HEK293T (cell line): ENCODE measurements at regions not wholly inside any gene's neighbourhood (a gene's known extent, or its start where the extent isn't known, plus 50 kb on each side); places are given as distances from the start of the nearest gene placed in this dataset.

Source experiments
- CTCF ChIA-PET: fragments of 350-600 bp; formaldehyde crosslinking; extraction: SDS; loops from one replicate; lab custom pipeline; 2021; ENCODE audit warnings: antibody characterized with exemption, inconsistent platforms; lab: Yijun Ruan, JAX
- POLR2A ChIA-PET: fragments of 350-600 bp; formaldehyde crosslinking; extraction: SDS; loops from one replicate; lab custom pipeline; 2020; ENCODE audit warnings: antibody characterized with exemption, inconsistent platforms; lab: Yijun Ruan, JAX
- DNase-seq: peaks from one replicate; pipeline ENCODE4 v3.0.0; 2012; ENCODE audit warnings: mixed read lengths; ENCODE audit errors: extremely low spot score
- ARNT ChIP-seq: fragments of 450-650 bp; IDR thresholded peaks from 2 replicates; pipeline ENCODE4 v1.6.1; 2017; ENCODE audit warnings: mild to moderate bottlenecking
- BHLHE40 ChIP-seq: fragments of 450-650 bp; IDR thresholded peaks from 2 replicates; pipeline ENCODE4 v1.6.1; 2016; ENCODE audit warnings: mild to moderate bottlenecking, moderate library complexity, borderline replicate concordance
- CTBP1 ChIP-seq: fragments of 450-650 bp; IDR thresholded peaks from 2 replicates; pipeline ENCODE4 v1.6.1; 2016; ENCODE audit warnings: borderline replicate concordance
- ELF4 ChIP-seq: fragments of 450-650 bp; IDR thresholded peaks from 2 replicates; pipeline ENCODE4 v1.6.1; 2017; ENCODE audit warnings: antibody characterized with exemption
- FOXA1 ChIP-seq: fragments of 450-650 bp; IDR thresholded peaks from 2 replicates; pipeline ENCODE4 v1.6.1; 2016; ENCODE audit warnings: mild to moderate bottlenecking
- FOXK2 ChIP-seq: fragments of 450-650 bp; IDR thresholded peaks from 2 replicates; pipeline ENCODE4 v1.6.1; 2016; ENCODE audit warnings: mild to moderate bottlenecking
- FOXM1 ChIP-seq: fragments of 450-650 bp; IDR thresholded peaks from 2 replicates; pipeline ENCODE4 v1.6.1; 2017; ENCODE audit warnings: mild to moderate bottlenecking, borderline replicate concordance
- HDGF ChIP-seq: fragments of 450-650 bp; IDR thresholded peaks from 2 replicates; pipeline ENCODE4 v1.6.1; 2017; ENCODE audit warnings: antibody characterized with exemption, borderline replicate concordance
- L3MBTL2 ChIP-seq: fragments of 450-650 bp; conservative IDR thresholded peaks from 2 replicates; pipeline ENCODE4 v1.6.1; 2016; ENCODE audit warnings: mild to moderate bottlenecking
- LEF1 ChIP-seq: fragments of 450-650 bp; IDR thresholded peaks from 2 replicates; pipeline ENCODE4 v1.6.1; 2017; ENCODE audit warnings: mild to moderate bottlenecking, borderline replicate concordance
- NFRKB ChIP-seq: fragments of 450-650 bp; IDR thresholded peaks from 2 replicates; pipeline ENCODE4 v1.6.1; 2016; ENCODE audit warnings: mild to moderate bottlenecking, moderate library complexity
- SP1 ChIP-seq: fragments of 450-650 bp; IDR thresholded peaks from 2 replicates; pipeline ENCODE4 v1.6.1; 2017
- SUZ12 ChIP-seq: fragments of 450-650 bp; IDR thresholded peaks from 2 replicates; pipeline ENCODE4 v1.6.1; 2016; ENCODE audit warnings: mild to moderate bottlenecking
- TARDBP ChIP-seq: fragments of 450-650 bp; IDR thresholded peaks from 2 replicates; pipeline ENCODE4 v1.6.1; 2016
- ZNF384 ChIP-seq: fragments of 450-650 bp; IDR thresholded peaks from 2 replicates; pipeline ENCODE4 v1.6.1; 2016
- TF ChIP-seq, protein P1 (sequence below): fragments of 450-650 bp; IDR thresholded peaks from 2 replicates; pipeline ENCODE4 v1.6.1; 2016

DNA sequence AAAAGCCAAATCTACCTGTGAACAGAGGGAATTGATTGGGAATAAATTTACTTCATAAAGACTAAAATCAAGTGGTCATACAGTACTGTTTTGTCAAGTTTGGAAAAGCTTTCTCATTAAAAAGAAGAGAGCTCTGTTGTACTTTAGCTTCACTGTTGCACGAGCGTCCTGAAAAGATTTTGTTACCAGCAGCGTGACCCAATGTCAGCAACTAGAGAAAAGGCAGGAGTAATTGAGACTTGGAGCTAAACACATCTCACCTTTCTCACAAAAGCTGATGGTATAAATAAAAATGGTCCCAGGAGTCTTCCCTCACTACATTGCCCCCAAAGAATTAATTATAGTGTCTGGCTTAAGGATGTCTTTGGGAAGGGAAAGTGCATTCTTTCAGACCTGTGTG lies 613.7 kb downstream of the OLFM4 start:
- TF ChIP-seq, protein P1, sequence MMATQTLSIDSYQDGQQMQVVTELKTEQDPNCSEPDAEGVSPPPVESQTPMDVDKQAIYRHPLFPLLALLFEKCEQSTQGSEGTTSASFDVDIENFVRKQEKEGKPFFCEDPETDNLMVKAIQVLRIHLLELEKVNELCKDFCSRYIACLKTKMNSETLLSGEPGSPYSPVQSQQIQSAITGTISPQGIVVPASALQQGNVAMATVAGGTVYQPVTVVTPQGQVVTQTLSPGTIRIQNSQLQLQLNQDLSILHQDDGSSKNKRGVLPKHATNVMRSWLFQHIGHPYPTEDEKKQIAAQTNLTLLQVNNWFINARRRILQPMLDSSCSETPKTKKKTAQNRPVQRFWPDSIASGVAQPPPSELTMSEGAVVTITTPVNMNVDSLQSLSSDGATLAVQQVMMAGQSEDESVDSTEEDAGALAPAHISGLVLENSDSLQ: no peak
- TF ChIP-seq ZNF384 (no peak), SP1 (no peak), TARDBP (no peak), BHLHE40 (no peak), FOXM1 (no peak), HDGF (no peak), L3MBTL2 (no peak)
- ChIA-PET POLR2A (no interaction called here), CTCF (no interaction called here)
- DNase-seq: no peak

DNA sequence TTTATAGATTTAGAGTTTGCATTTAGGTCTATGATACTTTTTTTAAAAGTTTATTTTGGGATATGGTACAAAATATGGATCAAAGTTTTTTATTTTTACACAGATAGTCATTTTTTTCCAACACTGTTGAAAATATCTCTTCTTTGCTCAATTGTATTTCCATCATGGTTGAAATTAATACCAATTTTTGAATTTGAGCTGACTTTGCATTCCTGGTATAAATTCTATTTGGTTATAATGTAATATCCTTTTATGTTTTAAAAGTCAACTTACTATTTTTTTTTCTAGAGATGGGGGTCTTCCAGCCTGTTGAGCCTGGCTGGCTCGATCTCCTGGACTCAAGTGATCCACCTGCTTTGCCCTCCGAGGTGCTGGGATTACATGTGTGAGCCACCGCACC lies 620.1 kb downstream of the OLFM4 start:
- ChIA-PET POLR2A (no interaction called here), CTCF (no interaction called here)
- no peak for DNase-seq
- no peak for TF ChIP-seq ZNF384
- no peak for TF ChIP-seq NFRKB
- TF ChIP-seq CTBP1: no peak
- TF ChIP-seq BHLHE40: no peak
- TF ChIP-seq HDGF: no peak

DNA sequence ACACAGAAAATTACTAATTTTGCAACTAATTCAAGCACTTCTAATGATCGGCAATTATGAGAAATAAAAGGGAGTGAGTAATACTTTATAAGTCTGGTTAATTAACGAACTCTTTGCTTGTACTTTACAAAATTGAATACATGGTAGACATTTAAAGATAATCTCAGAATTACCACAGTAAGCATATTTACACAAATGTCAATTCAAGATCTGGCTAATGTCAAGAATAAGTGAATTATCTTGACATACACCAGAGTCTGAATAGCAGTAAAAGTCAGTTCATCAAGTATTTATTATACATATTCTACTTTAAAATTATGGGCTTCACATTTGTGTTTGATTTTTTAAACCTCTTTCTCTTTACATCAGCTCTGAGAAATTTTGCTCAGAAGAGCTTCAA lies 643.4 kb downstream of the OLFM4 start:
- ChIA-PET CTCF (no interaction called here), POLR2A (no interaction called here)
- TF ChIP-seq CTBP1 (no peak), NFRKB (no peak)

DNA sequence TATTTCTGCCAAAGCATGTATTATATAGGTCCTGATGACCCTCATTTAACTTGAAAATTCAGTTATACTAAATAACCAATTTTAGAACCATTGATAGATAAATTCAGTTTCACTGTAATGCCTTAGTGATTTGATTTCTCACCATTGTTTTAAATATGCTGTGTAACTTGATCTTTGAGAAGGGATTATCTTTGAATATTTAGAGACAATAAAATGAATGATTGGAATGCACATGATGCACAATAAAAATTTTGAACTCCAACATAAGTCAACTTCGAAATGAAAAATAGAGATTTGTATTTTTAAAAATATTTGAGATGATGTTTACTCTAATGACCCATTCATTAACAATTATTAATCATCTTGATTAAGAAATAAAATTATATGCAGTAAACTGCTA lies 654.5 kb downstream of the OLFM4 start:
- TF ChIP-seq CTBP1 (no peak), SUZ12 (no peak), TARDBP (no peak), FOXK2 (no peak), ZNF384 (no peak), BHLHE40 (no peak), ELF4 (no peak)
- TF ChIP-seq, protein P1: no peak
- CTCF ChIA-PET: no interaction called here

More for the DNA sequence above, 643.4 kb downstream of the OLFM4 start:
- no peak for DNase-seq

DNA sequence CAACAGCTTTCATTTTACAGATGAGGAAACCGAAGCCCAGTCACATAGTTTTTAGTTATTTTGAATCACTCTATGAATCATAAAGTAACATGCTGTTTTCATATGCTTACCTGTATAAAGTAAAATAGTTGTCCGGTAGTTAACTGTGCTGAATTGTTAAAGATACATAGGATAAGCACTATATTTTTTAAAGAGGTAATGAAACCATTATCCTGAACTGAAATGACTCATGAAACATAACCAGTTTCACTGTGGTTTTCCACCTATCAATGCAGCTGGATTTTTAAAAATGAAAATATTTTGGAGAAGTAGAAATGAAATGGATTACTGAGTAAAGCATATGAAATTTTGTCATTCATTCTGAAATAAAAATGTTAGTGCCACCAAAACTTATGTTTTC lies 655.0 kb downstream of the OLFM4 start:
- no peak for DNase-seq
- CTCF ChIA-PET: no interaction called here
- POLR2A ChIA-PET: no interaction called here
- TF ChIP-seq SP1 (no peak), ARNT (no peak), ZNF384 (no peak), LEF1 (no peak)

More for the DNA sequence above, 654.5 kb downstream of the OLFM4 start:
- POLR2A ChIA-PET: no interaction called here
- no peak for DNase-seq

DNA sequence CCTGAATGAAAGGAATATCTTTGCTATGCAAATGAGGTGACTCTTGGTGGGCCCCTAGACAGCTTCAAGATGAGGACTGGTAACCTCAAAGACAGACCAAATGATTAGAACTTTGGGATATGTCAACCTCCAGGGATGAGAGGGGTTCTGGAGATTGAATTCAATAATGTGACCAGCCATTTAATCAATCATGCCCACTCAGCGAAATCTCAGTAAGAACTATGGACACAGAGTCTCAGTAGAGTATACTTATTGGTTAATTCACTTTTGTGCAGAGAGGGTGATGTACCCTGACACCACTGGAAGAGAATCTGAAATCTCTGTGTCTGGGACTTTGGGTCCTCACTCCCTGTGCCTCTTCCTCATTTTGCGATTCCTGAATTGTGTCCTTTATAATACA lies 662.8 kb downstream of the OLFM4 start:
- TF ChIP-seq BHLHE40 (no peak), SP1 (no peak), LEF1 (no peak), SUZ12 (no peak), ZNF384 (no peak), FOXA1 (no peak), HDGF (no peak), ARNT (no peak)
- TF ChIP-seq, protein P1: no peak
- POLR2A ChIA-PET: no interaction called here

DNA sequence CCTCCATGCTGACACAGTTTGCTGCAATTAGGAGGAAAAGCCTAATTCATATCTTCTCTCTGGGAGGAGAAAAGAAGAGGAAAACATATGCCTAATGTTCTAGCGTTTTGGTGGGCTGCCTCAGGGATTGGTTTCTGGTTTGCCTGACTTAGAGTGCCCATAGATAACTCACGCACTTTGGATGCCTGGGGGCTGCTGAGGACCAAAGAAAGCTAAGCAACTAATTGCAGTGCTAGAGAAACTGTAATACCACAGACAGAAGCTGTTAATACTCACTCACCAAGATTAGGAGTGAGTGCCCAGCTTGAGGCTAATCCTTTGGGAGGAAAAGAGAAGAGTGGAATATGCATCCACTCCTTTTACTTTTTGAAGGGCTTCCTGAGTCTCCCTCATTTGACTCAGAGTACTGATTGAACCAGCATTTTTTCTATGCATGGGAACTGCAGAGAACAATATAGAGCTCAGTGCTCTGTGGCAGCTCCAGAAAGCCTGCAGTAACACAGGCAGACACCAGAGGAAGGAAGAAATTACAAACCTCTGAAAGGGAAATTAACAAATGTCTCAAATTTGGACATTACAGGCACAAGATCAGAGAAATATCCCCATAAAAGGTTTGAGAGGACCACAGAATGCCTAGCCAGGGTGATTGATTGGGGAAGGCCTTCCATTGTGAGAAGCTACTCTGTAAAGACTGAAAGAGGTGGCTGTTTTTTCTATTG lies 666.4 kb downstream of the OLFM4 start:
- POLR2A ChIA-PET: no interaction called here
- no peak for TF ChIP-seq ZNF384
- no peak for TF ChIP-seq ELF4
- TF ChIP-seq, protein P1: no peak
- TF ChIP-seq ARNT: no peak
- no peak for TF ChIP-seq FOXK2
- no peak for TF ChIP-seq FOXA1
- no peak for TF ChIP-seq NFRKB
- no peak for TF ChIP-seq FOXM1
- TF ChIP-seq TARDBP: no peak
- no peak for TF ChIP-seq HDGF
- TF ChIP-seq SP1: no peak
- no peak for TF ChIP-seq L3MBTL2
- DNase-seq: no peak

More for the DNA sequence above, 662.8 kb downstream of the OLFM4 start:
- CTCF ChIA-PET: no interaction called here
- DNase-seq: no peak

More for the DNA sequence above, 666.4 kb downstream of the OLFM4 start:
- CTCF ChIA-PET: no interaction called here
